Fibroblast of the aortic adventitia (primary cell): ENCODE measurements at regions not wholly inside any gene's neighbourhood (a gene's known extent, or its start where the extent isn't known, plus 50 kb on each side); places are given as distances from the start of the nearest gene placed in this dataset.

ENCODE experiments used
- DNase-seq: peaks from one replicate; pipeline ENCODE4 v3.0.0-alpha.2; 2010; ENCODE audit warnings: low read depth
- H3K4me3 ChIP-seq: 2 replicates; pipeline ENCODE4 v1.5.1; 2011; ENCODE audit warnings: low read depth, mild to moderate bottlenecking, control low read depth, low read length, moderate library complexity
- TF ChIP-seq, protein P1 (sequence below): IDR thresholded peaks from 2 replicates; pipeline ENCODE4 v1.5.1; 2011; ENCODE audit warnings: mild to moderate bottlenecking, low read length, control low read depth, inconsistent platforms; ENCODE audit not compliant: insufficient read depth

DNA sequence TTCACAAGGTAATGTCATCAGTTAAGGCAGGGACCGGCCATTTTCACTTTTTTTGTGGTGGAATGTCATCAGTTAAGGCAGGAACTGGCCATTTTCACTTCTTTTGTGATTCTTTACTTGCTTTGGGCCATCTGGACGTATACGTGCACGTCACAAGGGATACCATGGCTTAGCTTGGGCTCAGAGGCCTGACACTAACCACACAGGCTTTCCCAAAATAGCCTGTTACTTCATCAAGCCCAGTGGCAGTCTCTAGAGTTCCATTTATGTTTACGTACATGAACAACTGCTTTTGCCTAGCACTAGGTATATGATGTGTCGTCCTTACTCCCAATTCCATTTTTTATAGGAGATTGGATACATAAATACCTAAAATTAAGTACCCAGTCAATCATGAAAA lies 237.9 kb downstream of the C7orf25 start:
- H3K4me3 ChIP-seq, result no peak overlapping the region
- no peak for DNase-seq
- TF ChIP-seq, protein P1, sequence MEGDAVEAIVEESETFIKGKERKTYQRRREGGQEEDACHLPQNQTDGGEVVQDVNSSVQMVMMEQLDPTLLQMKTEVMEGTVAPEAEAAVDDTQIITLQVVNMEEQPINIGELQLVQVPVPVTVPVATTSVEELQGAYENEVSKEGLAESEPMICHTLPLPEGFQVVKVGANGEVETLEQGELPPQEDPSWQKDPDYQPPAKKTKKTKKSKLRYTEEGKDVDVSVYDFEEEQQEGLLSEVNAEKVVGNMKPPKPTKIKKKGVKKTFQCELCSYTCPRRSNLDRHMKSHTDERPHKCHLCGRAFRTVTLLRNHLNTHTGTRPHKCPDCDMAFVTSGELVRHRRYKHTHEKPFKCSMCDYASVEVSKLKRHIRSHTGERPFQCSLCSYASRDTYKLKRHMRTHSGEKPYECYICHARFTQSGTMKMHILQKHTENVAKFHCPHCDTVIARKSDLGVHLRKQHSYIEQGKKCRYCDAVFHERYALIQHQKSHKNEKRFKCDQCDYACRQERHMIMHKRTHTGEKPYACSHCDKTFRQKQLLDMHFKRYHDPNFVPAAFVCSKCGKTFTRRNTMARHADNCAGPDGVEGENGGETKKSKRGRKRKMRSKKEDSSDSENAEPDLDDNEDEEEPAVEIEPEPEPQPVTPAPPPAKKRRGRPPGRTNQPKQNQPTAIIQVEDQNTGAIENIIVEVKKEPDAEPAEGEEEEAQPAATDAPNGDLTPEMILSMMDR, result no peak

DNA sequence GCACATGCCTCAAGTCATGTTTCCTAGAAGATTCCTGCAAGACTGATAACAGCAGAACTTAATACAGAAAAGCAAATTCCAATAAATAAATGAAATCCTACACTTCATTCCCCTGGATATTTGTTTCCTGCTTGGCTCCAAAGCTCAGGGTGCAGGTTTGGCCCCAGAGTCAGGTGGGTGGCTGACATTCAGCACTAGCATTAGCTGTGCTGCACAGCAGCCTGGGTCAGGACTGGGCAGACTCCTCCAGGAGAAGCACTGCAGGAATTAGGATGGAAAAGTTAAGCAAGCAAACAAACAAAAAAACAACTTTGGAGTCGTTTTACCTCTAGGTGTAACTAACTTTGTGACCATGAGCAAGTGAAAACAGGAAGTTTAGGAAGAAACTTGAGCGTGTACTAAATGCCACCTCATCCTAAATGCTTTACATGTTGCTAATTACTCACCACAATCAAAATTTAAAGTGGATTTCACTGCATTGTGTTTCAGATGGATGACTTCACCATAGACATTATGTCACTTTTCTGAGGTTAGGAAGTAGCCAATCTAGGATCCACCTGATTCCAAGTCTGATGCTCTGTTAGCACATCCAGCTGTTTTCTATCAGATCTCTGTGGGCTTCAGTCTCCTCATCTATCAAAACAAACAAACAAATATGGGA lies 239.4 kb downstream of the C7orf25 start:
- H3K4me3 ChIP-seq, result no peak overlapping the region
- no peak for DNase-seq
- TF ChIP-seq, protein P1, result no peak

DNA sequence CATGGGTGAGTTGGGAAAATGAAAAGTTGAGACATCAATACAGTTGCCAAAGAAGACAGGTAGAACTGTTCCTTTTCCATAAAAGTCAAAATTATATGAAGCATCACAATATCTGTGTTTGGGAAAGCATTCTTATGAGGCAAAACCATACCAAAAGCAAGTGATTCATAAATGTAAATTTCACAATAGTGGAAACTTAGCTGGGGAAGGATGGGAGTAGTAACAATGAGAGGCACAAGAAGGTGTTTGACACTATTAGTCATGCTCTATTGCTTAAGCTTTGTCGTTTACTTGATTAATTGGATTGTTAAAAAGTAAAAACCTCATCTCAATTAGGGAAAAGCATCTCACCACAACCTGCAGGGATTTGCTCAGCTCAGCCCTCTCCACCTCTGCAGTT lies 240.2 kb downstream of the C7orf25 start:
- TF ChIP-seq, protein P1, result no peak
- H3K4me3 ChIP-seq, result no peak overlapping the region
- peak; percentile 80 for DNase-seq

DNA sequence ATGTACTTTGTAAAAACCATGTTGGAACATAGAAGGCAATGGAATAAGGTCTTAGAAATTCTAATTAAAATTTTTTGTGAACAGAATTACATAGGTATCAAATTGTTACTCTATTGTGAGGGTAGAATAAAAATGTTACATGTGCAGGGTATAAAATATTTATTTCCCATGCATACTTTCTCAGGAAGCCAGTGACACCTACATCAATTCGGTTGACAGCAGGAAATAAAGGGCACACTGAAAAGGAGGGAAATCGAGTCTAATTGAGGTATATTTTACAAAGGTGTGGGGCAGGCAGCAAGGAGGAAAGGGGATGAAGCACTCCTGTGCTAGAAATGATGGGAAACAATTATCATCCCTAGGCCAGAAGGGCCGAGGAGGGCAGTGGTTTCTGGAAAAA lies 244.9 kb downstream of the C7orf25 start:
- no peak for DNase-seq
- TF ChIP-seq, protein P1, result no peak
- no peak overlapping the region for H3K4me3 ChIP-seq

DNA sequence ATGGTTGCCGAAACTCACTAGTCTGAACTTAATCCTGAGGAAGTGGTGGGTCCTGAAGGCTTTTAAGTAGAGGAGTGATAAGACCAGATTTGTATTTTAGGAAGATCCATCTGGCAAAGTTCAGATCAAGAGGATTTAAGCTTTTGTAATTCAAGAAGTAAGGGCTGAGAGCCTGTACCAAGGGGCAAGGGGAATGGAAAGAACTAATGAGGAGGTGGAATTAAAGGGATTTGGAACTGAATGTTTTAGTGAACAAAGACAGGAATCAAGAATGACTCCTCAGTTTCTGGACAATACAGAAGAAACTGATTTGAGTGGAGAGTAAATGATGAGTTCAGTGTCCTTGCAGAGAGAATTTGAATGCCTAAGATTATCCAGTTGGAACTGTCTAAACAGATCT lies 249.0 kb downstream of the C7orf25 start:
- DNase-seq, result no peak
- H3K4me3 ChIP-seq, result no peak overlapping the region
- TF ChIP-seq, protein P1, result no peak

DNA sequence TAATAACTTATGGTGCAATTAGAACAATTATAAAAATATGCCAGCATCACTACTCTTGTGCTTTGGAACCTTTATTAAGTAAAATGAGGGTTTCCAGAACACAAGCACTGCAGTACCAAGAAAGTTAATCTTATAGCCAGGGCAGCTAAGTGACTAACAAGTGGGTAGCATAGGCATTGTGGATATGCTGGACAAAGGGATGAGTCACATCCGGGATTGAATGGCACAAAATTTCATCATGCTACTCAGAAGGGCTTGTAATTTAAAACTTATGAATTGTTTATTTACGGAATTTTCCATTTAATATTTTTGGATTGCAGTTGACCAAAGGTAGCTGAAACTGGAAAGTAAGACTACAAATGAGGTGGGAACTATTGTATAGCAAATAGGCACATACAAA lies 250.6 kb downstream of the C7orf25 start:
- peak; percentile 79 for DNase-seq
- no peak overlapping the region for H3K4me3 ChIP-seq
- TF ChIP-seq, protein P1, result no peak

DNA sequence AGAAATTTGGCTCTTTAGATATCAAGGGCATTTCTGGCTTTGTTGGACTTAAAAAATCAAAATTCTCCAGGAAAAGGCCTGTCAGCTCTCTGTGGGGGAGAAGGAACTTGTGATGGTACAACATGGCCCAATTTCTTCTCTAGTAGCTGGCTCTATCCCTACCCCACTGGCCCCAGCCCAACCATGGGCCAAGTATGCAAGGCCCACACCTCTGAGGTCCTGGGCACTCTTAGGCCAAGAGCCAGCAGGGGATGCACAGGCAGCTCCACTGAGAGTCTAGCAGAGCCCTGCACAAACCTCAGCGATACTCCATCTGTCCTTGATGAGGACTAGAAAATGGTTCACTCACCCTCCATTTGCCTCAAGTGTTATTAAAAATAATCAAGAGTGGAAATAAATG lies 261.2 kb downstream of the C7orf25 start:
- DNase-seq, result no peak
- H3K4me3 ChIP-seq, result no peak overlapping the region
- TF ChIP-seq, protein P1, result no peak
